HG03135 (cell line): ENCODE measurements at regions not wholly inside any gene's neighbourhood (a gene's known extent, or its start where the extent isn't known, plus 50 kb on each side); places are given as distances from the start of the nearest gene placed in this dataset.
A peak's percentile ranks its signal among the peaks of the same experiment; 100 is the strongest.
"Not testable (repeated sequence)": the region's sequence is repeated elsewhere in the genome, so short reads cannot be mapped to it uniquely, and the experiment has no call there.

Source experiments
- ATAC-seq: cut with Tn5 transposase; IDR thresholded peaks from one replicate; pipeline ENCODE4 v1.9.1; 2021; ENCODE audit warnings: mild to moderate bottlenecking, moderate library complexity; ENCODE audit not compliant: unreplicated experiment

- ATAC-seq = no peak
Observed at GRCh38 chr7:24428676-24429075, 144.6 kb upstream of the PALS2 start.

- ATAC-seq = no peak
Observed at GRCh38 chr7:24432677-24433076, 140.6 kb upstream of the PALS2 start.

GRCh38 chr7:24434972-24435371 lies 138.3 kb upstream of the PALS2 start:
- no peak for ATAC-seq

- no peak for ATAC-seq
Observed at GRCh38 chr7:24436131-24436920, 136.9 kb upstream of the PALS2 start.

- no peak for ATAC-seq
Observed at GRCh38 chr7:24438232-24438631, 135.0 kb upstream of the PALS2 start.

- ATAC-seq = not testable (repeated sequence)
Observed at GRCh38 chr7:24439104-24439503, 134.1 kb upstream of the PALS2 start.

- ATAC-seq = no peak
Observed at GRCh38 chr7:24440892-24441291, 132.4 kb upstream of the PALS2 start.

DNA sequence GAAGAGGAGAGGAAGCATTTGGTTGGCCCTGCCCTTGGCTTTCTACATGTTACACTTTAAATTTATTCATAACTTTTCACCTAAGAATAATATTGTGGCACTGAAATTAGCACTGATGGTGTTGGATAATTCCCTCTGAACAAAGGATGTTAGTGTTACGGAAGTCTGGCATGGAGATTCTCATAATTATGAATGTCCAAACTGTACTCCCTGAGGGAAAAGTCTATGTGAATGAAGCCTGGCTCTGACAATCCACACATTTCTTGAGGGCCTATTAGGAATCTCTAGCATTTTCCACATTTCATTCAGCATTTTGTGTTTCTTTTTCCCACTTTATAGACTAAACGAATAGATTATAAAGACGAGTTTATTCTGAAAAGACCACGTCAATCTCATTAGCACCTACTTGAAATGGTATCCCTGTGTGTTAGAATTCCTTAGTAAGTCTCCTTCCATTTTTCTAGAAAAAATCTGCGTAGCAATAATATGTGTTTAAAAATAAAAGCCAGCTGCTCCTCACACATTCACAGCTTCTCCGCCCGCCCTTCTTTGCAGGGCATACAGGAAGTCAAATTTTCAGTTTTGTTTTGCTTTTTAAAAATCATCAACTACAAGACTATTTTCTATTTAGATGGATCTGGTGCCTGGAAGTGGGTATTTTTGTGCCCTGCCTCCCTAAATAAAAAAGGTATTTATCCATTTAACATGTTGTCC lies 131.8 kb upstream of the PALS2 start:
- no peak for ATAC-seq

- ATAC-seq = no peak
Observed at GRCh38 chr7:24442170-24442777, 131.0 kb upstream of the PALS2 start.

GRCh38 chr7:24444666-24445440 lies 128.4 kb upstream of the PALS2 start:
- ATAC-seq = no peak

- no peak for ATAC-seq
Observed at GRCh38 chr7:24448038-24448437, 125.2 kb upstream of the PALS2 start.

DNA sequence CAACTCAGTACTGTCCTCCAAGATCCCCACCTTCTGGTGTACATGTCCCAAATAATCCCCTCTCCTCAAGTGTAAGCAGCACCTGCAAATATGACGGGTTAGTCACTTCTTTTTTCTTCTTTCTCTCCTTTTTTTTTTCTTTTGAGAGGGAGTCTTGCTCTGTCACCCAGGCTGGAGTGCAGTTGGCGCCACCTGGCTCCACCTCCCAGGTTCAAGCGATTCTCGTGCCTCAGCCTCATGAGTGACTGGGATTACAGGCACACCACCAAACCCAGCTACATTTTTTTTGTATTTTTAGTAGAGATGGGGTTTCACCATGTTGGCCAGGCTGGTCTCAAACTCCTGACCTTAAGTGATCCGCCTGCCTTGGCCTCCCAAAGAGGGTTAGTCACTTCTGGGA lies 123.8 kb upstream of the PALS2 start:
- ATAC-seq = not testable (repeated sequence)

DNA sequence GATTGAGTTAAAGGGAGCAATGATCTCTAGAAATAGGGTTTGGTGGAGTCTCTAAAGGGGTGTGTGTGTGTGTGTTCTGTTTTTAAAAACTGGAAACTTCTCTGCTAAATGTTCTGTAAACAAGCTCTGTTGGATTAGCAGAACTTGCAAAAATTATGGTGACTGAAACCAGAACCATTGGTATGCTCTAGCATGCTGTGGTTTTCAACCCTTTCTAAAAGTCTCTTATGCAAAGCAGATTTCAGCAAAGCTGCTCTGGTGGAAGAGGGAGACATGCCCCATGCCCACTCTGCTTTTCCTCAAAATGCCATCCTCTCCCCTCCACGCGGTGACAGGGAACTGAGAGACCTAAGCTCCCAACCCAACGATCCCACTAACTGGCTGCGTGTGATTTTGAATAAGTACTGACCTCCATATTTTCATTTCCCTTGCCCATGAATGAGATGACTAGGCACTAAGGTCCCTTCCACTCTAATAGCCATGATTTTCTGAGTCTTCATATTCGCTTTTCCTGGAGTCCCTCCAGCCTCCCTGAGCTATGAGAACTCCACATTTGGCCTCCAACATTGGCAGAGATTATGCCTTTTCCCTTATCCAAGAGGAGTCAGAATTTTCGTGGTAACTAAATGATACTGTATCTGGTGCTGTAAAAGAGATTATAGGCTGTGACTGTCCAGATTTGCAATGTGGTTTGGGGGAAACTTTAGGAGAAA lies 117.3 kb upstream of the PALS2 start:
- ATAC-seq = peak; percentile 82

DNA sequence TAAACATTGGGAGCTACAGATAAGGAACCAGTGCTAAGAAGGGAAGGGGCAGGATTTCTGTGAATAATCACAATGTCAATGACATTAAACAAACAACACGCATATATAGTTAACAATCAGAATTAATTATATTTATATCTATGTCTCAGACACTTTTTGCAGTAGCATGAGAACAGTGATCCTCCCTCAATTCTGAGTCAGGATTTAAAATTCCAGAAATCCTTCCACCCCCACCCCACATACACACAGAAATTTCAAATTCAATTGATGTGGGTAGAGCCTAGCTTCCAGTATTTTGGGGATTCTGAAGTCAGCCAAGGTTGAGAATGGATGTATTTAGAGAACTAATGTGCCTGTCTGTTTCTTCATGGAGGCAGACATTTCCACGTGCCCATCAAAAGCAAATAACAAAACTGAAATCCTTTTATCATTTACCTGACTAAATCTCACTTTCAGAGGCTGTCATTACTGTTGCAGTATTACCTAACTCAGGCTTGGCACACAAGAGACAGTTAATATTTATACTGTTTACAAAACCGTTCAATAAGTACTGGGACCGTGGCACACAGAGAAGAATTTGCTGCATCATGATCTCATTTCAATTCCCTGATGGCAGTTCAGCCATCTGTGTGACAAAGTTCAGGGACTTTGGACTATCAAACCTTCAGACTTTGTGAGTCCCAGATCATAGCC lies 116.6 kb upstream of the PALS2 start:
- no peak for ATAC-seq

DNA sequence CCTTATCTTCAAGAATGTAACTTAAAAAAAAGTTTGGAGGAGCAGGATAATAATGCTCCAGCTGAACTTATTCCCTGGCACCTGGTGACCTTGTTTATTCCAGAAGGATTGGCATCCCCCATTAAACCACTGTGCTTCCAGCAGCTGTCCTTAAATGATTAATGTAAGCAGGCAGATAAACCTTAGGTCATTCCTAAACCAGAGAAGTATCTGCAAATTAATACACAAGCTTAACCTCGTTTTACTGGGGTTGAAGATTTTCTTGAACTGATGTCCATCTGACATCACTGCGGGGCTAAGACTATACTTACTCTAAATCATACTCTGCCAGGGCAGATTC lies 116.1 kb upstream of the PALS2 start:
- no peak for ATAC-seq

DNA sequence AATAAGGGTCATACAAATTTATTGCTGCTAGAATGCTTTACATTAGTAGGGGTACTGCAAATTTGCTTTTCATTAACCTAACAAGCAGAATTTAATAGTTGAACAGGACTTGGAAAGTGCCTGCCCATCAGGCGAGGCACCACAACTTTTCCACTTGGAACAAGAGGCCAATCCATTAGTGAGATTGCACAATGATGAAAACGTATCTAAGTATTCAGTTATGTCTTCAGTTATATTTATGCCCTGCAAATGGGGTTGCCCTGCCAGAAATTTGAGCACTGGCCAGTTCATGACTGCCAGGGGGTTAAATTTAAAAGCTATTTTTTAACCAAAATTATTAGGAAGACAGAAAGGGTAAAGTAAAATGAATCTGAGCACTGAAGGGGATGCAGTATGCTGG lies 111.1 kb upstream of the PALS2 start:
- ATAC-seq = no peak

- no peak for ATAC-seq
Observed at GRCh38 chr7:24462984-24463383, 110.3 kb upstream of the PALS2 start.

- ATAC-seq = no peak
Observed at GRCh38 chr7:24463474-24463873, 109.8 kb upstream of the PALS2 start.

DNA sequence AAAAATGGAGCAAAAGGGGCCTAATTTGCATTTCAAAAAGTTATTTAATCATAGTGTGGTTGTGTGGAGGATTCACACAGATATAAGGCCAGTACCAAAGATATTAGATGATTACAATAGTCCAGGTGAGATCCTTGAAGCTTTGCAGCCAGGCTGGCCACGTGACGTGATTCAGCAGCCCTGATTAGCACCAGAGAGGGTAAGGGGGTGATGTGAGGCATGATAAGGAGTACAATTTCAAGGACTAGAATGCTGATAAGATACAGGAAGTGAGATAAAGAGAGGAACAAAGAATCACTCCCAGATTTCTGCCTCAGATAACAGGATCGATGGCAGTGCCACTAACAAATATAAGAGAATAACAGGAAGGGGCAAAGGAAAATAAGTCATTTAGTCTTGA lies 108.4 kb upstream of the PALS2 start:
- no peak for ATAC-seq

GRCh38 chr7:24466168-24466768 lies 107.0 kb upstream of the PALS2 start:
- no peak for ATAC-seq
